ENCODE measurements at regions not wholly inside any gene's neighbourhood (a gene's known extent, or its start where the extent isn't known, plus 50 kb on each side); places are given as distances from the start of the nearest gene placed in this dataset.
"Not testable (repeated sequence)": the region's sequence is repeated elsewhere in the genome, so short reads cannot be mapped to it uniquely, and the experiment has no call there.

- Histone ChIP-seq H3K9me3 (ENCODE audit: control insufficient read depth, low read depth, low read length) (no peaks in the 10 kb centered on the region), H3K9me1 (ENCODE audit: control insufficient read depth, extremely low read depth, insufficient read depth, low read length) (no peaks in the 10 kb centered on the region), H3K27ac (ENCODE audit: control insufficient read depth, insufficient read depth, low read length) (no peak overlapping the region), H3K4me3 (ENCODE audit: control insufficient read depth in 2 of 3, extremely low read depth in 1 of 3, insufficient read depth in 2 of 3, low read depth in 1 of 3, low read length in 3 of 3) (no peak overlapping the region), H3K27me3 (ENCODE audit: control insufficient read depth, extremely low read depth, insufficient read depth, low read length) (no peaks in the 10 kb centered on the region), H3K9ac (ENCODE audit: control insufficient read depth, extremely low read depth, insufficient read depth, low read length) (no peak overlapping the region), H2AFZ (ENCODE audit: control insufficient read depth, low read length) (no peak overlapping the region), H3K79me2 (ENCODE audit: control insufficient read depth, insufficient read depth, low read length) (no peaks in the 10 kb centered on the region), H4K20me1 (ENCODE audit: control insufficient read depth, extremely low read depth, insufficient read depth, low read length) (no peaks in the 10 kb centered on the region), H3K4me1 (ENCODE audit: control insufficient read depth, extremely low read depth, insufficient read depth, low read length) (no peaks in the 10 kb centered on the region), H3K36me3 (ENCODE audit: control insufficient read depth in 2 of 2, extremely low read depth in 1 of 2, insufficient read depth in 2 of 2, low read length in 2 of 2) (no peaks in the 10 kb centered on the region), H3K4me2 (ENCODE audit: control insufficient read depth, extremely low read depth, insufficient read depth, low read depth, low read length) (no peak overlapping the region)
- dilution Hi-C loops (cut with MboI; ENCODE audit: extremely low pct_ligation_motif_present, low sequenced_read_pairs), result no loop called here
- no peak for FAIRE-seq
- TF ChIP-seq, protein P1, sequence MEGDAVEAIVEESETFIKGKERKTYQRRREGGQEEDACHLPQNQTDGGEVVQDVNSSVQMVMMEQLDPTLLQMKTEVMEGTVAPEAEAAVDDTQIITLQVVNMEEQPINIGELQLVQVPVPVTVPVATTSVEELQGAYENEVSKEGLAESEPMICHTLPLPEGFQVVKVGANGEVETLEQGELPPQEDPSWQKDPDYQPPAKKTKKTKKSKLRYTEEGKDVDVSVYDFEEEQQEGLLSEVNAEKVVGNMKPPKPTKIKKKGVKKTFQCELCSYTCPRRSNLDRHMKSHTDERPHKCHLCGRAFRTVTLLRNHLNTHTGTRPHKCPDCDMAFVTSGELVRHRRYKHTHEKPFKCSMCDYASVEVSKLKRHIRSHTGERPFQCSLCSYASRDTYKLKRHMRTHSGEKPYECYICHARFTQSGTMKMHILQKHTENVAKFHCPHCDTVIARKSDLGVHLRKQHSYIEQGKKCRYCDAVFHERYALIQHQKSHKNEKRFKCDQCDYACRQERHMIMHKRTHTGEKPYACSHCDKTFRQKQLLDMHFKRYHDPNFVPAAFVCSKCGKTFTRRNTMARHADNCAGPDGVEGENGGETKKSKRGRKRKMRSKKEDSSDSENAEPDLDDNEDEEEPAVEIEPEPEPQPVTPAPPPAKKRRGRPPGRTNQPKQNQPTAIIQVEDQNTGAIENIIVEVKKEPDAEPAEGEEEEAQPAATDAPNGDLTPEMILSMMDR (optimal IDR thresholded peaks at IDR 0.05 in 1 of 3, IDR thresholded peaks at IDR 0.05 in 1 of 3, conservative IDR thresholded peaks at IDR 0.05 in 1 of 3; ENCODE audit: extremely low read depth in 1 of 3, insufficient read depth in 2 of 3, low read length in 3 of 3), result no peak
- no peak for TF ChIP-seq EZH2 (IDR thresholded peaks at IDR 0.05; ENCODE audit: low read length)
- DNase-seq (ENCODE audit: low read depth, low spot score), result no peak
Observed at GRCh38 chr10:30708234-30708633, 78.7 kb upstream of the LYZL2 start.

GRCh38 chr10:30706189-30706588, 76.6 kb upstream of the LYZL2 start:
- H2AFZ ChIP-seq (ENCODE audit: control insufficient read depth, low read length); H3K9ac ChIP-seq (ENCODE audit: control insufficient read depth, extremely low read depth, insufficient read depth, low read length); H3K79me2 ChIP-seq (ENCODE audit: control insufficient read depth, insufficient read depth, low read length); H3K4me2 ChIP-seq (ENCODE audit: control insufficient read depth, extremely low read depth, insufficient read depth, low read depth, low read length); H4K20me1 ChIP-seq (ENCODE audit: control insufficient read depth, extremely low read depth, insufficient read depth, low read length); H3K9me3 ChIP-seq (ENCODE audit: control insufficient read depth, low read depth, low read length); H3K27ac ChIP-seq (ENCODE audit: control insufficient read depth, insufficient read depth, low read length); FAIRE-seq; DNase-seq (ENCODE audit: low read depth, low spot score); H3K36me3 ChIP-seq (ENCODE audit: control insufficient read depth in 2 of 2, extremely low read depth in 1 of 2, insufficient read depth in 2 of 2, low read length in 2 of 2); H3K4me3 ChIP-seq (ENCODE audit: control insufficient read depth in 2 of 3, extremely low read depth in 1 of 3, insufficient read depth in 2 of 3, low read depth in 1 of 3, low read length in 3 of 3); H3K4me1 ChIP-seq (ENCODE audit: control insufficient read depth, extremely low read depth, insufficient read depth, low read length); dilution Hi-C loops (cut with MboI; ENCODE audit: extremely low pct_ligation_motif_present, low sequenced_read_pairs); H3K9me1 ChIP-seq (ENCODE audit: control insufficient read depth, extremely low read depth, insufficient read depth, low read length); H3K27me3 ChIP-seq (ENCODE audit: control insufficient read depth, extremely low read depth, insufficient read depth, low read length): not testable (repeated sequence)

- Histone ChIP-seq H3K9me1 (ENCODE audit: control insufficient read depth, extremely low read depth, insufficient read depth, low read length) (no peaks in the 10 kb centered on the region), H3K4me1 (ENCODE audit: control insufficient read depth, extremely low read depth, insufficient read depth, low read length) (peaks cover 2% of the 10 kb centered on the region), H3K9me3 (ENCODE audit: control insufficient read depth, low read depth, low read length) (no peaks in the 10 kb centered on the region), H3K27ac (ENCODE audit: control insufficient read depth, insufficient read depth, low read length) (no peak overlapping the region), H3K27me3 (ENCODE audit: control insufficient read depth, extremely low read depth, insufficient read depth, low read length) (no peaks in the 10 kb centered on the region), H3K9ac (ENCODE audit: control insufficient read depth, extremely low read depth, insufficient read depth, low read length) (no peak overlapping the region), H3K36me3 (ENCODE audit: control insufficient read depth in 2 of 2, extremely low read depth in 1 of 2, insufficient read depth in 2 of 2, low read length in 2 of 2) (no peaks in the 10 kb centered on the region), H3K4me2 (ENCODE audit: control insufficient read depth, extremely low read depth, insufficient read depth, low read depth, low read length) (no peak overlapping the region), H3K79me2 (ENCODE audit: control insufficient read depth, insufficient read depth, low read length) (no peaks in the 10 kb centered on the region), H2AFZ (ENCODE audit: control insufficient read depth, low read length) (no peak overlapping the region), H4K20me1 (ENCODE audit: control insufficient read depth, extremely low read depth, insufficient read depth, low read length) (no peaks in the 10 kb centered on the region), H3K4me3 (ENCODE audit: control insufficient read depth in 2 of 3, extremely low read depth in 1 of 3, insufficient read depth in 2 of 3, low read depth in 1 of 3, low read length in 3 of 3) (no peak overlapping the region)
- dilution Hi-C loops (cut with MboI; ENCODE audit: extremely low pct_ligation_motif_present, low sequenced_read_pairs), result no loop called here
- FAIRE-seq (peak; percentile 52), DNase-seq (ENCODE audit: low read depth, low spot score) (no peak)
- TF ChIP-seq EZH2 (IDR thresholded peaks at IDR 0.05; ENCODE audit: low read length), result no peak
- TF ChIP-seq, protein P1 (optimal IDR thresholded peaks at IDR 0.05 in 1 of 3, IDR thresholded peaks at IDR 0.05 in 1 of 3, conservative IDR thresholded peaks at IDR 0.05 in 1 of 3; ENCODE audit: extremely low read depth in 1 of 3, insufficient read depth in 2 of 3, low read length in 3 of 3), result no peak
Observed at GRCh38 chr10:30705625-30706149, 76.1 kb upstream of the LYZL2 start.
